Muscle of back (tissue), 3 donors: ENCODE measurements at regions not wholly inside any gene's neighbourhood (a gene's known extent, or its start where the extent isn't known, plus 50 kb on each side); places are given as distances from the start of the nearest gene placed in this dataset.
"Not testable (repeated sequence)": the region's sequence is repeated elsewhere in the genome, so short reads cannot be mapped to it uniquely, and the experiment has no call there.

ENCODE experiments used
- DNase-seq, 3 donors: peaks; one replicate each; pipeline versions ENCODE4 v3.0.0 to v3.0.0-alpha.2; 2013

DNA sequence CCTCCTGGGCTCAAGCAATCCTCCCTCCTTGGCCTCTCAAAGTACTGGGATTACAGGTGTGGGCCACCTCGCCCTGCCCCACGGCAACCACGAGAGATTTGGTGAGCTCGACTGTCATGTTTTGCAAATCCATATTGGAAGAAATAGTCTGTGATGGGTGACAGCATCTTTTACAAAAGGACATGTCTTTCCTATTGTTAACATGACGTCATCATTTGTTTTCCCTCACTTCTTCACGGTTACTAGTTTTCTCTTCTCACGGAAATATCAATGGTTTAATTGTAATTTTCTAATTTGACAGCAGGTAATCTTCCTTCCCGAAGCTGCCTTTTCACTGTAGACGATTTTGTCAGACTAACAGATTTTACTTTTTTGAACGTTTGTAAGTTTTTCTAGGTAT, 110.8 kb upstream of the GREM2 start:
- no peak for DNase-seq

- peak in 2 of 3 donors; percentile 2 to 19 for DNase-seq
Observed at GRCh38 chr1:240720976-240721375, 109.0 kb upstream of the GREM2 start.

GRCh38 chr1:240719953-240720700, 108.2 kb upstream of the GREM2 start:
- DNase-seq: peak in 2 of 3 donors; percentile 58 to 59

GRCh38 chr1:240716538-240716937, 104.6 kb upstream of the GREM2 start:
- DNase-seq: not testable (repeated sequence)

- DNase-seq: no peak
Observed at GRCh38 chr1:240714568-240715292, 102.8 kb upstream of the GREM2 start.

DNA sequence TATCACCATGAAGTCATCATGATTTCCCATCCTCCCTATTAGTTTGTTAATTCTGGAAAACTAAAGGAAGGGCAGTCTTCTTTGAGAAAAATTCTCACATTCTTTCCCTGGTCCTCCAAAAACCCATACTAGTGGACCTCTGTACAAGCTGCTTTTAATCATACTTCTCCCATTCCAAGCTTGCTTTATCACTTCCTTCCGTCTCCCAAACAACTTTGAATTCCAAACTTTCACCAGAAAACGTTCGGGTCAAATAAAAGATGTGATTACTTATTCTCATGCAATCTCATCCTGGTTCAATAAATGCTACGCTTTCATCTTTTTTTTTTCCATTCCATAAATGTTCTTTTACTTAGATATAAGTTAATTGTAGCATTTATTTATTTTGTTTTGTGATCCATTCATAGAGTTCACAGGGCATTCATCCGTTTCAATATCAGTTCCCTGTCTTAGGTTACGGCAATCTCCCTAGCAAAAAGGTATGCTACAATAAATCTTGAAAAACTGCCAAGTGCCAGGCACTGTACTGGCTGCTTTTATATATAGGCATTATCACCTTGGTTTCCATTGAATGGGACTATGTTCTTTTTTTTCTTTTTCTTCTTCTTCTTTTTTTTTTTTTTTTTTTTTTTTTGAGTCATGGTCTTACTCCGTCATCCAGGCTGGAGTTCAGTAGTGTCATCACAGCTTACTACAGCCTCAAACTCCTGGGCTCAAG, 100.2 kb upstream of the GREM2 start:
- peak in 1 of 3 donors; percentile 67 for DNase-seq

DNA sequence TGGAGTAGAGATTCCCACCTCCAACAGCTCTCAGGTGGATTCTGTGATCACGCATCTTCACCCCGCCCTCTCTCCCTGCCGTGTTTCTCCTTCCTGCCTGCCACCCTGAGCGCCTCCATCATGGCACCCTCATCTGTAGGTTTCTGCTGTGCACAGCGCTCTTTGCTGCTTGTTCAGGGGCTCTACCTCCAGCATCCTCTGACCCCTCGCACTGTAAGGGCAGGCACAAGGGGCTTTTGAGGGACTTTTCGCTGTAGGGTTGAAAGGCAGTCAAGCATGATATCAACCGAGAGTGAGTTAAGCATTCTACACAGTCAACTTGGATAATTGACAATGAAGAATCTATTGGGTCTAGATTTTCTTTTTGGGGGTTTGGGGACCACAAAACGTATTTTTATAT, 99.1 kb upstream of the GREM2 start:
- no peak for DNase-seq

DNA sequence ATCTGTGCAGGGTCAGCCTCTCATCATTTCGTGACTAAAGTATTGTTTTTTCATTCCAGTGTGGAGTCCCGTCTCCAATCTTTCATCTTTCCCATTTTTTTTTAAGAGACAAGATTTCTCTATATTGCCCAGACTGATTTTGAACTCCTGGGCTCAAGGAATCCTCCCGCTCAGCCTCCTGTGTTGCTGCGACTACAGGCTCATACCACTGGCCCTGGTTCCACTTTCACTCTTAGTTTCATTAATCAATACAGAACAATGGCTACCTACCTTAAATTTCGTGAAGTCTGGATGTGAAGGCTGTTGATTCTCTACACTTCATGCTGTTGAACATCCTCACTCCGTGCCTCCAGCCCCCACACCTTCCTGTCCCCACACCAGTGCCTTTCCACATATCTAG, 97.7 kb upstream of the GREM2 start:
- no peak for DNase-seq

DNA sequence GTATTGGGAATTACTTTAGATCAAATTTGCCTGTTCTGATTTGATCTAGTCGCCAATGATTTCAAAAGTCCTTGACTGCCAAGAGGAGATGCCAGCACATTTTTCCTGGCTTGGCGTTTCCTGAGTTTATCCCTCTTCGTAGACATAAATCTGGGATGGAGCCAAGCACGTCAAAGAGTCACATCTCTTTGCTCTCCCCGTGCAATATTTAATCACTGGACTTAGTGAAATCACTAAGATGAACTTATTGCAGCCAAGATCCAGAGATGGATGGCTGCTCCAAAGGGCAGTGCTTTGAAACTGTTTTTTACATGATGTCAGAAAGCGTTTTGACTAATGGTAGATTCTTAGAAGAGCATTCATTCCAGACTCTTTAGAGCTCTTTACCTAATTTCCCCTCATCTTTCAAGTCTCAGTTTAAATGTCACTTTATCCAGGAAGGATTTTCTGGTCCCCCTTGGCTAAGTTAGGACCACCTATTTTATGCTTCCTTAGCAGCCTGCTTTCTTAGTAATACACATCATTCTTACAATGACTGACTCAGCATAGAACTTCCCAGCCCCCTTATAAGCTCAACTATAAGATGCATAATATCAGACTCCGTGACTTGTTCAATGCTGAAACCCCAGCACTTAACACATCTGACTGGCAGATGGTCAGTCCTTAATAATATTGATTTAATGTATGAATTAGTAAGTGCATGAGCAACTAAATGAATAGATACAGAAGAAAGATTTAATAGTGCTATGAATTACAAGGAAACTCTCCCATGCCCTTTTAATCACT, 94.4 kb upstream of the GREM2 start:
- peak; percentile 37 to 45 (median 37) for DNase-seq

- peak; percentile 55 to 60 (median 60) for DNase-seq
Observed at GRCh38 chr1:240705579-240705978, 93.6 kb upstream of the GREM2 start.

DNA sequence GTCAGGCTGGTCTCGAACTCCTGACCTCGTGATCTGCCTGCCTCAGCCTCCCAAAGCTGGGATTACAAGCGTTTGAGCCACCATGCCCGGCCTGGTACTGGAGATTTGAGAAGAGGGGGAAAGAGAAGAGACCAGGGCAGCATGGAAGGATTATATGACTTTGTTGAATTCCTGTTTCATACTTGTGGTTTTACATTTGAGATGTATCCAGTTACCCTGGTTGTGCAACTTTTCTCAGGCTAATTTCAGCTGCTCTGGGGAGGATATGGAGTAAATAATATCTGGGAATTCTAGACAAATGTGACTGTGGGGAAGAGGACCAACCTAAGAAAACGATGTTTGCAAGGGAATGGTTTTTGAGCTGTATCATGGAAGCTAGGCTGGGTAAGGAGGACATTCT, 89.5 kb upstream of the GREM2 start:
- peak in 1 of 3 donors; percentile 74 for DNase-seq

DNA sequence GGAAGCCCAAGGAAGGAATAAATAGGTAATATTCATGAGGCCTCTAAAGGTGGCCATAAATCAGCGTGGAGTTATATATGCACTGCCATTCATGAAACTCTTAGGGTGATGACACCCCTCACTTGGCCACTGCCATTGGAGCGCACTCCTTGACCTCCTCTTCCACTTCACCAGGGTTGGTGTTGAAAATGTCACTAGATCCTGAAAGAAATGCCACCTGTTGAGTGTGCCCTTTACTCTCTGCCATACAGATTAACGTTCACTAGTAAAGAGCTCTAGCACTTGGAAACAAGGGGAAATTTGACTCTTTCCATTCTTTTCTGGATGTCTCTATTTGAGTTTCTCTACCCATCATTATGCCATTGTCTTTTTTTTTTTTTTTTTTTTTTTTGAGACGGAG, 83.5 kb upstream of the GREM2 start:
- DNase-seq: no peak

DNA sequence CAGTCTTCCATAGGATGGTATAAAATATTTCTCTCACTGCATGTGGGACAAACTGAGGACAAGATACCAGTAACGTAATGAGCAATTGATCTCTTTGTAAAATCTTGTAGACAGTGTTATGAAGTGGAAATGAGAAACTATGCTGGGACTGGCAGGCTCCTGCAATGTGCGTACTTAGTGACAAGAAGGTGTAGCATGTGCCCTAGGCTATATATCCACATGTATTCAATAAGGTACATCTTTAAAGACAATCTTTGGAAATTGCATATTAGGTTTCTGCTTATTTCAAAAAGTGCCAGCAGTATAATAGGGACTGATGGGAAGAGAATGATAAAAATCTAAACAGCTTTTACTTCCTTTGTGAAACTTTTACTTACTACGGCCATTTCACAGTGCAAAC, 81.9 kb upstream of the GREM2 start:
- no peak for DNase-seq

DNA sequence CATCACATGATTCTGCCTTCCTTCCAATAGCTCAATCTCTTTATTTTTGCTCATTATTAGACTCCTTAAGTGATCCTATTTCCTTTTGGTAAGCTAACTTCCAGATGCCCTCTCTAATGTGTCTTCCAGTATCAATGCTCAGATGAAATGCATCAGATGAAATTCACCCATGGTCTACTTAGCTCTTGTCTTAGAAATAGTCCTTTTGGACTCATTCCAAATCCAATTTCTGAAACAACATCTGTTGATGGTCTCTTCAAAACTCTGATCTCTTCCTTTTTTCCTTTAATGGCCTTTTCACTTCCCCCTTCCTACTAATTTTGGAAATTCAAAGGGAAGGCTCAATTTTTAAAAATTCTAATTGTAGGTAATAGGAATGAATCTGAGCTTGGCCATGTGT, 81.1 kb upstream of the GREM2 start:
- no peak for DNase-seq

GRCh38 chr1:240691909-240692705, 80.2 kb upstream of the GREM2 start:
- DNase-seq: peak; percentile 49 to 79 (median 60)

DNA sequence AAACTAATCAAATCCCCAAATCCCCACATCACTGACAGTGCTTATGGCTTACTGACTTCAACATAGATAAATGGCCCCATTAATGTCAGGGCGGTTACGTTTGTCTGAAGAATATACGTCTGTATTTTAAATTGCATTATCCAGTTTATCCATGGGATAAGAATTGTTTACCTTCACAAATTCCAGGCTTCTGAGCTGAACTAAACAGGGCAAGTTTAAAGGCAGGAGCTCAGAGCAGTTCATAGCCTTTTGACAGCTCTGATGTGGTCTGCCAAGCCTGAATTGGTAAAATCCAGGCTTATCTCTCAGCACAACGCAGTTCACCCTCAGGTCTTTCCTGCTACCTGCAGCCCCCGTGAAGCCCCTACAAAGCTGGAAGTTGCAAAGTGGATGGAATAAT, 79.5 kb upstream of the GREM2 start:
- no peak for DNase-seq

DNA sequence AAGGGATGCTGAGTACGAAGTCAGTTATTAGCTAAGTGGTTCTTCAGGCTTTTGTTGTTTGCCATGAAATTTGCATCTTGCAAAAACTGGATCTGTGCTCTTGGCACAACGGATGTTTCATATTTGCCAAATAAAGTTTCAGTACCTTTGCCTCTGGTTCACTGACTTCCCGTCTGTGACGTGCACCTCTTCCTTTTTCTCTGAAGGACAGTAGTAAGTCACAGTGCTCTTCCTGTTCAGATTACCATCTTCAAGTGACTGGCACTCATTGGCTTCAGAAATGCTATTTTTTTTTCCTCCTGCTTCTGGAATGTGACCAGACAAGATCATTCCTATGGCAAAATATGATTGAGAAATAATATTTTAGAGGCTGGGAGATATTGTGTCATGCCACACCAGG, 75.9 kb upstream of the GREM2 start:
- DNase-seq: peak in 1 of 3 donors; percentile 16

- DNase-seq: peak in 1 of 3 donors; percentile 5
Observed at GRCh38 chr1:240683576-240683975, 71.6 kb upstream of the GREM2 start.

- DNase-seq: no peak
Observed at GRCh38 chr1:240682859-240683242, 70.9 kb upstream of the GREM2 start.

GRCh38 chr1:240682166-240682858, 70.4 kb upstream of the GREM2 start:
- no peak for DNase-seq
